Gastrocnemius medialis (tissue), 4 donors: ENCODE measurements at regions not wholly inside any gene's neighbourhood (a gene's known extent, or its start where the extent isn't known, plus 50 kb on each side); places are given as distances from the start of the nearest gene placed in this dataset.

ENCODE experiments used
- POLR2A ChIP-seq, 2 donors: fragments of 450-650 bp; IDR thresholded peaks; one replicate each; pipeline ENCODE4 v1.6.1; 2017; ENCODE audit warnings: antibody characterized with exemption in 2 of 2, mild to moderate bottlenecking in 2 of 2, moderate library complexity in 2 of 2
- TF ChIP-seq, protein P1 (sequence below), 5 experiments: fragments of 450-650 bp in 3 of 5; fragments of 200-600 bp in 2 of 5; sonication (generic) in 2 of 5; IDR thresholded peaks in 4 of 5; conservative IDR thresholded peaks in 1 of 5; 1 replicate in 4 of 5; 2 replicates in 1 of 5; pipeline ENCODE4 v1.5.1; 2016 to 2019; ENCODE audit warnings: antibody characterized with exemption in 5 of 5, mild to moderate bottlenecking in 3 of 5, moderate library complexity in 3 of 5

DNA sequence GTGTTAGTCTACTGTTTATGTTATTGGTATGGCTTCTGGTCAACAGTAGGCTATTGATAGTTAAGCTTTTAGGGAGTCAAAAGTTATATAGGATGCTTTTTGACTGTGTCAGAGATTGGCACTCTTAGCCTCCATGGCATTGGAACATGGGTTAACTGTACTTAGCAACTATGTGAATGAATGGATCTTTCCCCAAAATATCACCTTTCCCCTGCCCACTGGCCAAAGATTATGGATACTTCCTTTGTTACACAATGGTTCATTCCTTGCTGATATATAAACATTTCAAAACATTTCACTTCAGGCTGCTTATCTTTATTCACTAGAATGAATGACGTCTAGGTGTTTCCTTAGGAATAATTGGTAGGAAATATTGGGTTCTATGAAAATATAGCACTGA is 62.1 kb upstream of the DOCK10 start:
- TF ChIP-seq, protein P1, sequence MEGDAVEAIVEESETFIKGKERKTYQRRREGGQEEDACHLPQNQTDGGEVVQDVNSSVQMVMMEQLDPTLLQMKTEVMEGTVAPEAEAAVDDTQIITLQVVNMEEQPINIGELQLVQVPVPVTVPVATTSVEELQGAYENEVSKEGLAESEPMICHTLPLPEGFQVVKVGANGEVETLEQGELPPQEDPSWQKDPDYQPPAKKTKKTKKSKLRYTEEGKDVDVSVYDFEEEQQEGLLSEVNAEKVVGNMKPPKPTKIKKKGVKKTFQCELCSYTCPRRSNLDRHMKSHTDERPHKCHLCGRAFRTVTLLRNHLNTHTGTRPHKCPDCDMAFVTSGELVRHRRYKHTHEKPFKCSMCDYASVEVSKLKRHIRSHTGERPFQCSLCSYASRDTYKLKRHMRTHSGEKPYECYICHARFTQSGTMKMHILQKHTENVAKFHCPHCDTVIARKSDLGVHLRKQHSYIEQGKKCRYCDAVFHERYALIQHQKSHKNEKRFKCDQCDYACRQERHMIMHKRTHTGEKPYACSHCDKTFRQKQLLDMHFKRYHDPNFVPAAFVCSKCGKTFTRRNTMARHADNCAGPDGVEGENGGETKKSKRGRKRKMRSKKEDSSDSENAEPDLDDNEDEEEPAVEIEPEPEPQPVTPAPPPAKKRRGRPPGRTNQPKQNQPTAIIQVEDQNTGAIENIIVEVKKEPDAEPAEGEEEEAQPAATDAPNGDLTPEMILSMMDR (IDR thresholded peaks at IDR 0.05 in 4 of 5, conservative IDR thresholded peaks at IDR 0.05 in 1 of 5) = no peak
- TF ChIP-seq POLR2A (IDR thresholded peaks at IDR 0.05) = no peak
